Endothelial cell of umbilical vein (primary cell): ENCODE measurements at regions not wholly inside any gene's neighbourhood (a gene's known extent, or its start where the extent isn't known, plus 50 kb on each side); places are given as distances from the start of the nearest gene placed in this dataset.

ENCODE experiments used
- BruUV-seq: library from RNA; stranded (reverse); fragments of 400-500 nt; replicated peaks from 2 replicates; lab custom pipeline; 2021; lab: Mats Ljungman, UMichigan
- CTCF ChIA-PET: fragments of 300-600, 350-600 bp; sonication (Branson Sonifier 250); formaldehyde crosslinking; loops from one replicate; lab custom pipeline; 2021; ENCODE audit warnings: antibody characterized with exemption, inconsistent platforms; lab: Charles Lee
- POLR2A ChIA-PET: fragments of 300-600, 350-600 bp; sonication (Branson Sonifier 250); formaldehyde crosslinking; loops from one replicate; lab custom pipeline; 2021; ENCODE audit warnings: antibody characterized with exemption, inconsistent platforms; lab: Charles Lee
- DNase-seq: peaks from one replicate; pipeline ENCODE4 v3.0.0-alpha.2; 2011; ENCODE audit warnings: low read depth, low spot score
- FAIRE-seq: peaks from 2 replicates; lab custom pipeline; 2011; peaks lifted over from hg19 to GRCh38; lab: Jason Lieb, UNC
- H2AFZ ChIP-seq: 2 replicates; pipeline ENCODE4 v1.6.0; 2012; ENCODE audit warnings: low read depth, low read length, control low read depth, inconsistent platforms
- H3K27ac ChIP-seq: 2 replicates; pipeline ENCODE4 v1.5.1; 2011; ENCODE audit warnings: low read depth, mild to moderate bottlenecking, control low read depth, low read length, moderate library complexity; ENCODE audit not compliant: insufficient read depth
- H3K27me3 ChIP-seq, 2 experiments: 2 replicates each; pipeline versions ENCODE4 v1.6.0 to v1.6.1; 2011; ENCODE audit warnings: low read length in 2 of 2, mixed read lengths in 1 of 2; ENCODE audit not compliant: control insufficient read depth in 2 of 2, insufficient read depth in 2 of 2
- H3K36me3 ChIP-seq, 2 experiments: 2 replicates in 1 of 2; 3 replicates in 1 of 2; pipeline ENCODE4 v1.5.1; 2011; ENCODE audit warnings: low read length in 2 of 2, mild to moderate bottlenecking in 1 of 2, moderate library complexity in 1 of 2; ENCODE audit not compliant: control insufficient read depth in 2 of 2, insufficient read depth in 2 of 2; ENCODE audit errors: extremely low read depth in 1 of 2
- H3K4me1 ChIP-seq: 3 replicates; pipeline ENCODE4 v1.5.1; 2011; ENCODE audit warnings: mild to moderate bottlenecking, low read length; ENCODE audit not compliant: control insufficient read depth, insufficient read depth; ENCODE audit errors: extremely low read depth
- H3K4me2 ChIP-seq: 2 replicates; pipeline ENCODE4 v1.6.1; 2011; ENCODE audit warnings: low read length, control low read depth, mixed read lengths; ENCODE audit not compliant: insufficient read depth
- H3K4me3 ChIP-seq, 3 experiments: fragments of 200-600 bp in 1 of 3; sonication (generic), shearing (Covaris generic) in 1 of 3; replicated peaks in 1 of 3; 2 replicates each; pipeline ENCODE4 v1.5.1; 2011 to 2016; ENCODE audit warnings: control low read depth in 3 of 3, low read length in 3 of 3, mild to moderate bottlenecking in 2 of 3, inconsistent platforms in 1 of 3, low read depth in 1 of 3, moderate library complexity in 1 of 3; ENCODE audit not compliant: insufficient read depth in 1 of 3
- H3K79me2 ChIP-seq: 2 replicates; pipeline ENCODE4 v1.6.0; 2012; ENCODE audit warnings: low read length, inconsistent platforms; ENCODE audit not compliant: control insufficient read depth, insufficient read depth
- H3K9ac ChIP-seq: replicated peaks from 2 replicates; pipeline ENCODE3; 2011; ENCODE audit warnings: low read length, control low read depth; ENCODE audit not compliant: insufficient read depth; ENCODE audit errors: extremely low read depth
- H3K9me1 ChIP-seq: replicated peaks from 3 replicates; pipeline ENCODE4 v1.6.0; 2011; ENCODE audit warnings: mild to moderate bottlenecking, low read length; ENCODE audit not compliant: control insufficient read depth, insufficient read depth; ENCODE audit errors: extremely low read depth
- H3K9me3 ChIP-seq: replicated peaks from 2 replicates; pipeline ENCODE4 v1.5.1; 2012; ENCODE audit warnings: low read length, inconsistent platforms; ENCODE audit not compliant: control insufficient read depth, insufficient read depth
- H4K20me1 ChIP-seq: replicated peaks from 2 replicates; pipeline ENCODE3; 2011; ENCODE audit warnings: mild to moderate bottlenecking, low read length; ENCODE audit not compliant: control insufficient read depth, insufficient read depth; ENCODE audit errors: extremely low read depth
- CTCF ChIP-seq, 2 donors: IDR thresholded peaks; 1 replicate in 1 of 2; 2 replicates in 1 of 2; pipeline ENCODE4 v1.5.1; 2011; ENCODE audit warnings: low read length in 2 of 2, mild to moderate bottlenecking in 2 of 2, moderate library complexity in 2 of 2, control low read depth in 1 of 2, inconsistent platforms in 1 of 2, low read depth in 1 of 2; ENCODE audit not compliant: insufficient read depth in 1 of 2; ENCODE audit errors: extremely low read depth in 1 of 2
- EZH2 ChIP-seq: IDR thresholded peaks from 2 replicates; pipeline ENCODE4 v1.6.1; 2012; ENCODE audit warnings: borderline replicate concordance, low read depth, mild to moderate bottlenecking, moderate library complexity, low read length, inconsistent platforms; ENCODE audit not compliant: severe bottlenecking
- FOS ChIP-seq: IDR thresholded peaks from 2 replicates; pipeline ENCODE4 v1.6.1; 2011; ENCODE audit warnings: mild to moderate bottlenecking, low read length, moderate library complexity, borderline replicate concordance; ENCODE audit not compliant: insufficient read depth
- GATA2 ChIP-seq: IDR thresholded peaks from 2 replicates; pipeline ENCODE4 v1.7.0; 2011; ENCODE audit warnings: low read depth, mild to moderate bottlenecking, moderate library complexity, mixed read lengths, low read length; ENCODE audit not compliant: insufficient read length, insufficient read depth
- JUN ChIP-seq: IDR thresholded peaks from 2 replicates; pipeline ENCODE4 v1.6.1; 2011; ENCODE audit warnings: borderline replicate concordance, low read depth; ENCODE audit not compliant: insufficient read length, insufficient read depth
- MAX ChIP-seq: IDR thresholded peaks from 2 replicates; pipeline ENCODE4 v1.6.1; 2011; ENCODE audit not compliant: insufficient read depth, insufficient read length
- MYC ChIP-seq: IDR thresholded peaks from one replicate; pipeline ENCODE4 v1.6.1; 2011; ENCODE audit warnings: mild to moderate bottlenecking, low read depth, low read length
- POLR2A ChIP-seq: IDR thresholded peaks from 2 replicates; pipeline ENCODE4 v1.6.1; 2012; ENCODE audit warnings: low read depth, mild to moderate bottlenecking, control low read depth, low read length
- POLR2AphosphoS5 ChIP-seq: IDR thresholded peaks from 2 replicates; pipeline ENCODE4 v1.6.1; 2012; ENCODE audit warnings: low read depth, mild to moderate bottlenecking, control low read depth, low read length, moderate library complexity; ENCODE audit not compliant: insufficient read depth
- dilution Hi-C: fragments of 300-500 bp; cut with MboI; formaldehyde crosslinking; loops from one replicate; pipeline ENCODE4 v1.15.0; 2019; ENCODE audit warnings: low sequenced_read_pairs; ENCODE audit not compliant: extremely low pct_ligation_motif_present
- intact Hi-C: fragments of 100-400 bp; cut with micrococcal nuclease; formaldehyde crosslinking; loops from one replicate; pipeline ENCODE4 v1.10.0; 2022

GRCh38 chr2:14817848-14818247 is 185.3 kb downstream of the LRATD1 start:
- Histone ChIP-seq H3K4me3 (no peak overlapping the region), H3K79me2 (no peaks in the 10 kb centered on the region), H3K4me2 (no peak overlapping the region), H3K27me3 (no peaks in the 10 kb centered on the region), H3K27ac (no peak overlapping the region), H4K20me1 (no peaks in the 10 kb centered on the region), H3K4me1 (no peaks in the 10 kb centered on the region), H3K36me3 (no peaks in the 10 kb centered on the region), H3K9me1 (no peaks in the 10 kb centered on the region), H3K9ac (no peak overlapping the region), H2AFZ (no peak overlapping the region), H3K9me3 (no peaks in the 10 kb centered on the region)
- DNase-seq (no peak), FAIRE-seq (no peak)
- dilution Hi-C loops: no loop called here
- intact Hi-C loops: no loop called here
- ChIA-PET CTCF (no interaction called here), POLR2A (no interaction called here)
- BruUV-seq: no TSS peak
- TF ChIP-seq MYC (no peak), JUN (no peak), POLR2A (no peak), GATA2 (no peak), CTCF (IDR thresholded peaks at IDR 0.05; ENCODE audit: extremely low read depth in 1 of 2, insufficient read depth in 1 of 2, low read depth in 1 of 2, low read length in 2 of 2) (no peak), MAX (no peak), FOS (no peak), EZH2 (no peak), POLR2AphosphoS5 (no peak)
